Spleen (tissue), 7 donors: ENCODE measurements at regions not wholly inside any gene's neighbourhood (a gene's known extent, or its start where the extent isn't known, plus 50 kb on each side); places are given as distances from the start of the nearest gene placed in this dataset.

Source experiments
- POLR2AphosphoS5 ChIP-seq, 3 donors: sonication (generic); formaldehyde crosslinking; IDR thresholded peaks; one replicate each; pipeline ENCODE4 v1.5.1; 2017; ENCODE audit warnings: antibody characterized with exemption in 3 of 3
- TF ChIP-seq, protein P1 (sequence below), 11 experiments: fragments of 200-600 bp in 7 of 11; fragments of 450-650 bp in 4 of 11; sonication (generic) in 4 of 11; IDR thresholded peaks in 8 of 11; conservative IDR thresholded peaks in 3 of 11; 1 replicate in 7 of 11; 2 replicates in 4 of 11; pipeline versions ENCODE4 v1.4.0 to v1.8.0; 2016 to 2021; ENCODE audit warnings: antibody characterized with exemption in 11 of 11, inconsistent platforms in 4 of 11, mild to moderate bottlenecking in 1 of 11
- donor health status: DM: no; HTN: no; CAD: no; lungs with moderate emphysema.
- donor health status: DM: no; HTN: no; CAD: no.
- donor health status: DM: no; HTN: no; CAD: no.

DNA sequence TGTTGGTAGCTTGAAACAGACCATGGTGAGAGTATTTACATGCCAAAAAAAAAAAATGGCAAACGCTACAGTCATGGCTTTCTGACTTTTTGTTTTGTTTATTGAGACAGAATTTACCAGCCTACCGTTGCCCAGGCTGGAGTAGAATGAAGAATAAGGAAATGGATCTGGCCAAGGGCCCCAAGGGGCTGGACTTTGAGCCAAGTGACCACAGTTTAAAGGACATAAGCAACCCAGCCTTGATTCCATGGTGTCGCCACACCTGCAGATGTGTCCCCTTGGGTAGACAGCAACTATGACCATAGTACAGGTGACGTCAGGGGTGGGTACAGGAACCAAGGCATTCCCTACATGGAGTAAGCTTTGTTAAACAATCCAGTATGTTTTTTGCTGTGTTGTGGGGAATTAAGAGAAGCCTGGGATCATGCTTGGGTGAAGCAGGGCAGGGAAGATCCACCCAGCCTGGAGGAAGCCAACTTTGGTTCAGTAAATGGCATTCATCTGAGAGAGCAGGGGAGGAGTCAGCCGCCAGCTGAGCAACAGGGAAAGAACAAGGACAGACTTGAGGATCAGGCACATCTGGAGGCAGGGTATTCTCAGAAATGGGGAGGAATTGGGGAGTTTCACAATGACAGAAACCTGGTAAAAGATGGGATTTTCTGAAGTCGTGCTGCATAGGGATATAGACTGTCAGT, 110.3 kb upstream of the SH3BP4 start:
- TF ChIP-seq, protein P1, sequence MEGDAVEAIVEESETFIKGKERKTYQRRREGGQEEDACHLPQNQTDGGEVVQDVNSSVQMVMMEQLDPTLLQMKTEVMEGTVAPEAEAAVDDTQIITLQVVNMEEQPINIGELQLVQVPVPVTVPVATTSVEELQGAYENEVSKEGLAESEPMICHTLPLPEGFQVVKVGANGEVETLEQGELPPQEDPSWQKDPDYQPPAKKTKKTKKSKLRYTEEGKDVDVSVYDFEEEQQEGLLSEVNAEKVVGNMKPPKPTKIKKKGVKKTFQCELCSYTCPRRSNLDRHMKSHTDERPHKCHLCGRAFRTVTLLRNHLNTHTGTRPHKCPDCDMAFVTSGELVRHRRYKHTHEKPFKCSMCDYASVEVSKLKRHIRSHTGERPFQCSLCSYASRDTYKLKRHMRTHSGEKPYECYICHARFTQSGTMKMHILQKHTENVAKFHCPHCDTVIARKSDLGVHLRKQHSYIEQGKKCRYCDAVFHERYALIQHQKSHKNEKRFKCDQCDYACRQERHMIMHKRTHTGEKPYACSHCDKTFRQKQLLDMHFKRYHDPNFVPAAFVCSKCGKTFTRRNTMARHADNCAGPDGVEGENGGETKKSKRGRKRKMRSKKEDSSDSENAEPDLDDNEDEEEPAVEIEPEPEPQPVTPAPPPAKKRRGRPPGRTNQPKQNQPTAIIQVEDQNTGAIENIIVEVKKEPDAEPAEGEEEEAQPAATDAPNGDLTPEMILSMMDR (IDR thresholded peaks at IDR 0.05 in 8 of 11, conservative IDR thresholded peaks at IDR 0.05 in 3 of 11) = no peak
- TF ChIP-seq POLR2AphosphoS5 (IDR thresholded peaks at IDR 0.05) = no peak
